ENCODE measurements at regions not wholly inside any gene's neighbourhood (a gene's known extent, or its start where the extent isn't known, plus 50 kb on each side); places are given as distances from the start of the nearest gene placed in this dataset.

- TF ChIP-seq ZBTB33 (IDR thresholded peaks at IDR 0.05; ENCODE audit: borderline replicate concordance, low read depth) (no peak), CTCF (IDR thresholded peaks at IDR 0.05) (no peak), EZH2phosphoT487 (IDR thresholded peaks at IDR 0.05; ENCODE audit: borderline replicate concordance, low read depth) (no peak), RAD21 (IDR thresholded peaks at IDR 0.05; ENCODE audit: low read length) (no peak)
Measured at GRCh38 chr4:27791640-27792039, 931.0 kb downstream of the STIM2 start.

Data from SK-N-SH (cell line).